HG03378 (cell line): ENCODE measurements at regions not wholly inside any gene's neighbourhood (a gene's known extent, or its start where the extent isn't known, plus 50 kb on each side); places are given as distances from the start of the nearest gene placed in this dataset.

Experiments
- ATAC-seq: cut with Tn5 transposase; IDR thresholded peaks from one replicate; pipeline ENCODE4 v1.9.1; 2021; ENCODE audit warnings: mild to moderate bottlenecking, moderate library complexity; ENCODE audit not compliant: unreplicated experiment

DNA sequence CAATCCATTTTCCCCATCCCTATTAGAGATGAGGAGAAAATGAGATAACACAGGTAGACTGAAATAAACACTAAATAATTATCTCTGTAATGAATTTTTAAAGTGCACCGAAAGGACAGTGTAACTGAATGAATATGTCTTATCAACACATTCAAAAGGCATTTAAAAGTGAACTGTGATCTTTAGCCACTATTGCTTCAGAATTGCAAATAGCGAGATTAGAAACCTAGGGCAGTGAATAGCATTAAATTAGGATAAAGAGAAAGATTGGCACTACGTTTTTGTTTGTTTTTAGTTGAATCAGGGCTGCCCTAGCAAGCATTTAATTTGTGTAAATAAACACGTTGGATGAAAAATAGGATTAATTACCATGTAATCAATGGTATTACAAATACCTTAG, 537.5 kb downstream of the ELAVL2 start:
- ATAC-seq, result no peak

DNA sequence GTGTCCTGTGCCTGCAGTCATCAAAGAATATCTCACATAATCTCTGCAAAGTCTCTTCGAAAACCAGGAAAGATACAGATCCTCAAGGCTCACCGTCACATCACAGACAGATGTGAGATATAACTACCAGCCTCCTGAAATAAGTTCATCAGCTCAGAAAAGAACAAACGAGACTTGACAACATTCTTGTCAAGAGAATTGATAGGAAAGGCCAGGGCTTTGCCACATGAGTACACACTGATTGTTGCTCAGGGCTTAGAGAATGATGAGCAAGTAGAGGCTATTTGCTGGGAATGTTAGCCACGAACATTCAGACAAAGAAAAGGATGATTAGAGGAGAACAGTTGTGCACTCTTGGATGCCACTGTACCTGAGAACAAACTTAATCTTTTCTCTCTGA, 535.1 kb downstream of the ELAVL2 start:
- ATAC-seq, result no peak

DNA sequence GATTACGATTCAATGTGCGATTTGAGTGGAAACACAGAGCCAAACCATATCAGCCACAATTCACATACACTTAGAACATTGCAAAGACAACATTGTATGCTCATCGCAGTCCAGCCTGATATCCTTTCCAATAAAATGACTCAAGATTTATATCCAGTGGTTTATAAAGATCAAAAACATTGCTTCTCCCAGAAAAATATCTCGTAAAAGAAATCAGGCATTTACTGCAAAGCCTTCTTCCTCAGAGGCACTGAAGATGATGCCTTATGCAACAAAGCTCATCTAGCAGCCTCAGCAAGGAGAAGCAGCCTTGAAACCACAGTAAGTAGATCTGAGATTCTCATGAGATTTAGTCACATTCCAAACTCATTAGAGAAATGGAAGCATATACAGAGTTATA, 523.8 kb downstream of the ELAVL2 start:
- ATAC-seq, result no peak

DNA sequence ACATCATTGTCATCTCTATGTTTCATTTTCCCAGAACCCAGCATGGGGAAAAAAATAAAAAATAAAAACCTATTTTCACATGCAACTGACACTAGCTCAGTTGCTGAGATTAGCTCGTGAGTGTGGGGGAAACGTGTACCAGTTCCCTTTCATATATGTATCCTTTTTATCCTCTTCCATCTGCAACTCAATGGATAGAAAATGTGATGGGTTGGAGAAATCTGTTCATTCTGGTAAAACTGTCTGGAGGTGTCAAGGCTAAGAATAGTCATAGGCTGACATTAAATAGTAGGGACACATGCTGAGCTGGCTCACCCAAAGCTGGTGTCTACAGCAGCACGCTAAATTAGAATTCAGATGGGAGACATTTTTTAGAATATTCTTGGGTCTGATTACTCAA, 519.3 kb downstream of the ELAVL2 start:
- no peak for ATAC-seq

DNA sequence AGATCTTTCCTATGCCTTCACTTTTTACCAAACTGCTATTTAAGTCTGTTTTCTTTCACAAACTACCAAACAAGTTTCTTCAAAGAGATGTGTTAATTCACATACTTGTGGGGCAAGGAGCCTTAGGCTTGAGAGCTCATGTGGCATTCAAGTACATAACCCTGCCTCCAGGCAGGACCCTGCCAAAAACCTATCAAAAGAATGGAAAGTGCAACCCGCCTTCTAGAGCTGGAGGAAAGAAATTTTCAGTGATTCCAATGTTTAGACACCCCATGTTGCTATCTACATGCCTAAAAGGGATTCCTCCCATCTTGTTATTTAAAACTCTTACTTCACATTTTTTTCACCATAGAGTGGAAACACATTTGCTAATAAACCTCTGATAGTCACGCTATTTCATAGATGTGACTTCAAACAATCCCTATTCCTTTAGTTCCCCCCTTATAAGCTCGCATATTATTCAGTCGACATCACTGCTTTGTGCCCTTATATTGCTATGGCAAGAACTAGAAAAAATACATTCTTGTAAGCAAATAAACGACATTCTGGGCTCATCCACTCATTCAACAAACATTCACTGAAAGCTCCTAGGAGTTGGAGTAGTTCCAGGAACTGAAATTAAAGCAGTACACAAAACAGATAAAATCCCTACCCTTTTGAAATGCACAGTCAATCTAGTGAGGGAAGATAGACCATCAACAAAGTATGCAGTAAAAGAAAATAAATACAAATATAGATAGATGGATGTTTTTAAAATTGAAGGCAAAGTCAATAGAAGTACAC, 518.1 kb downstream of the ELAVL2 start:
- no peak for ATAC-seq

DNA sequence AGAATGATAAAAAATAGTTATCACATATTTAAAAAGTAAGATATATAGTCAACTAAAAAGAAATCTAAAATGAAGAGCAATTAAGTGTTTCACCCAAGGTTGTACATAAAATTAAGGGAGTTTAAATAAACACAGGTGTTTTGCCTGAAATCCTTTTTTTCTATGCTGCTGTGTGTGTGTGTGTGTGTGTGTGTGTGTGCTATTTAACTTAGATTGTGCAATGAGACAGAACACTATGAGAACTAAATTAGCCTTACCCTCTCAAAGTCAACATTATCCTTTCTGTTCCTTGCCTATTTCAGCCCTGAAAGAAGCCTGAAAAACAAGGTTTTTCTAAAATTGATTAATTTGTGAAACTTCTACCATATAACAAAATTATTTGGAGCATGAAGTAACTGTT, 516.2 kb downstream of the ELAVL2 start:
- ATAC-seq, result no peak

DNA sequence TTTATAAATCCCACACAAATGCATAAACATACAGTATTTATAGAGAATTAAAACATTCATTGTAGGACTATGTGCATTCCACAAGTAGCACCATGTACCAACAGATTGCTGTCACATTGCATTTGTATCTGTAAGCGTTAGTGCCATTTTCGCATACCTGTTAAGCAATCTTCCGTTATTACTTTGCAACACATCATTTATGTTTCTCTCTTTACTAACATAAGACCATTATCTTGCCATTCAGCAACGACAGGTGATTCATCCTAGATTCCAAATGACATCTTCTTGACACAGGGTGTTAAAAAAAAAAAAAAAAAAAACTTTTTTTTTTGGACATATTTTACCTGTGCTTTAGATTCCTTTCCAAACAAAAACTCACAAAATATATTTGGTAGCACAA, 511.8 kb downstream of the ELAVL2 start:
- no peak for ATAC-seq

DNA sequence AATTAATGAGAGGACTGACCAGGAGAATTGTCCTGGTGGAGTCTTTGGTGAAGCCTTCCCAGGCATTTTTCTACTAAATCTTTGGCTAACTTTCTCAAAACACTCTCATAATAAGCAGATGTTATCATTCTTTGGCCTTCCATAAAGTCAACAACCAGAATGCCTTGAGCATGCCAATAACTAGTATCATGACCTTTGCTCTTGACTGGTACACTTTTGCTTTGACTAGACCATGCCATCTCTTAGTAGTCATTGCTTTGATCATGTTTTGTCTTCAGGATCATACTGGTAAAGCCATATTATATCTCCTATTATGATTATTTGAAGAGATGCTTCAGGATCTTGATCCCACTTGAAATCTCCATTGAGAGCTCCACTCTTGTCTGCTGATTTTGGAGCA, 506.9 kb downstream of the ELAVL2 start:
- no peak for ATAC-seq

DNA sequence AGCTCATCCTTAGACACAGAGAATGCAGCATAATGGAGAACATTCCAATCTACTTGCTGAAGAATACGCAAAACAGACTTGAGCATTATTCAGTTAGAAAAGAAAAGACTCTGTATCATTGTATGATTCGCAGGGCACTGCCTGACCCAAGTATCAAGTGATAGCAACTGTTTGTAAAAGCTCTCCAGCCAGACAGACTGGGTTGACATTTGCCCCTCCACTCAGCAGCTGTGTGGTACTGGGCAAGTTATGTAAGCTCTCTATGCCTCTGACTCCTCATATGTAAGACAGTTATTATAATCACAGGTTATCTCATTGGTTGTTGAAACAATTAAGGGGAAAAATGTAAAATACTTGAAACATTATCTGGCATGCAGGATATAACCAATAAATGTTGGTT, 505.0 kb downstream of the ELAVL2 start:
- ATAC-seq, result no peak

DNA sequence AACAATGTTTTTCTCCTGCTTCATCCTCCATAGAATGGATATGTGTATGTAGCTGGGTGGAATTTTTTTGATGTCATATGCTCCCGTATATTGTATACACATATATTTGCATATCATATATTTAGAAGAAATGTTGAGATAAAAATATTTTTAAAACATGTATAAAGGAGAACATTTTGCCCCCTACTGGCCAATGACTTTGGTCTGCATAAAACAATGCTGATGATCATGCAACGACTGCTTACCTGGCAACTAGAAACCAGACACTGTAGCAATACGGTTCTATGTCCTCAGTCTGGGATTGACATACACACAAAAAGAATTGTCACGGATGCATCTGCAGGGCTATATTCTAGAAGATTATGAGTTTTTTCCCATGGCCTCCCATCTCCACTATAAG, 503.6 kb downstream of the ELAVL2 start:
- ATAC-seq, result no peak

DNA sequence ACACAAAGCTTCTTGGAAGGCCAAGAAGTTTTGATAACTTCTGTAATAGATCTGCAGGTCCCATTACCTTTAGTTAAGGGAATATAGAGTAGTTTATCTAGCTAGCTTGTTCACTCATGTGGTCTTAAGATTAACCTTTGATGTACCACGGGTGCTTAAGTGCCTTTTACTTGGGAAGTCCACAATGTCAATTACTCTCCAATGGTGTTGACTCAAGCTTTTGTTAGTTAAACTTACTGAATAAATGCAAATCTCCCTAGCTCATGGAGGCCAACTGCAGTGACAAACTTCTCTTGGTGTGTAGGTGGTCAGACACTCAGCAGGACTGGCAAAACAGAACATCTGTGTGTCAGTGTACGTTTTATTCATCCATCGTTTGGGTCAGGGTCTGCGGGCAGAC, 501.5 kb downstream of the ELAVL2 start:
- ATAC-seq, result no peak

DNA sequence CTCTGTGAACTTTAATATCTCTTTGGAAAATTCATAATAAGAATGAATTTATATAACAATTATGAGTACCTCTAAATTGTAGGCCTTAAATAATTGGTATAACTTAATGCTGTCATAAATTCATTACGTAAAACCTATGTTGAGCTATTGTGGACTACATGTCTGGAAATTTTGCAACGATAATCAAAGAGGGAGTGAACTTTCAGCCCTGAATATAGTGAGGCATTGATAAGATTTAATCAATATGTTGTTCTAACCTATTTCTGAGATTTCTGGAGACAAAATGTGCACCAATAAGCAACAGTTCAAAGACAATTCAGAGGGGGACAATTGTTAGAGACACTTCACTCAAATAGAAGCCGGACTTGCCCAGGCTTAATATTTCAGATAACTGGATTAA, 499.4 kb downstream of the ELAVL2 start:
- no peak for ATAC-seq

DNA sequence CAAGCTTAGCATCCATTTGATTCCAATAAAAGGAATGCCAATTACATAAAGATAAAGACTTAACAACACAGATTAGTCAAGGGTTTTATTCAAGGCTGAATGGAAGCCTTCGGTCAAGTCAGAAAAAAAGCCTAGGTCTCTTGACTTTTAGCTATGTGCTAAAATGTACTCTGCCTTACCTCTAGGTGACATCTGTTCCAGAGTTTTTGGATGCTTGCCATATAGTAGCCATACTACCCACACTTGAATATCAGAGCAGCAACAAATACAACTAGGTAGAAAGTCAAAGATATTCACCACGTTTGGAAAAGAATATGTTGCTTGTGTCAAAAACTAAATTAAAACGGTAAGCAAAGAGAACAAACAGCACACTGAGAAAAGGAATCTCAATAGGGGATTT, 484.7 kb downstream of the ELAVL2 start:
- ATAC-seq, result no peak

DNA sequence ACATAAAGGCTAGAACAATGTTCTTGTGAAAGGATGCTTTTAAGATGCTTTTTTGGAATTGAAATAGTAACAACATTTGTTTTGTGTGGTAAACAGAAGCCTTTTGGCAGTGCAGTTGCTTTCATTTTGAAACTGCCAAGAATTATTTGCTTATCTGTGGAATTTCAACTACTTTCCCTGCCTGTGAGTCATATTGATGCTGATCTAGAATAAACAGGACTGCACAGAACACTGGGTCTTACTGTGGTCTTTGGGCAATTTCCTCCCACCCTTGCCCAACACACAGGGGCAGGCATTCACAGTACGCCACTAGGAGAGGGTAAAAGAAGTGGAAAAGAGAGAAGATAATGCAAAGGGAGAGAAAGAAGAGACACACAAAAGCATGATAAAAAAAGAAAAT, 483.7 kb downstream of the ELAVL2 start:
- ATAC-seq, result no peak

DNA sequence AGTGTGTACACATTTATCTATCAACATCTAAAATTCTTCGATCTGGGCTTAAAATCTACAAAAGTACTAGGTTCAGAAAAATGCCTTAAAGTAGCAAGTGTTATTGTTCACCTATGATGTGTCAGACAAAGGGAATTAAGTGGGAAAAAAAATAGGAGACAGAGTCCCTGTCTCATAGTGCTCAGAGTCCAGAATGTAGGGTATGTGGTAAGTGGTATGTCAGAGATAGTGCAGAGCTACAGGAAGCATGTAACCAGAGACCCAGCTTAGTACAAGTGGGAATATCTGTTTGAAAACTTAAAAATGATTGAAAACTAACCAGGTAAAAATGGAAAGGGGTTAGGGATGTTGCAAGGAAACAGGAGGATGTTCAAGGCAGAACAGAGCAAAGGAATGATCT, 482.8 kb downstream of the ELAVL2 start:
- no peak for ATAC-seq

DNA sequence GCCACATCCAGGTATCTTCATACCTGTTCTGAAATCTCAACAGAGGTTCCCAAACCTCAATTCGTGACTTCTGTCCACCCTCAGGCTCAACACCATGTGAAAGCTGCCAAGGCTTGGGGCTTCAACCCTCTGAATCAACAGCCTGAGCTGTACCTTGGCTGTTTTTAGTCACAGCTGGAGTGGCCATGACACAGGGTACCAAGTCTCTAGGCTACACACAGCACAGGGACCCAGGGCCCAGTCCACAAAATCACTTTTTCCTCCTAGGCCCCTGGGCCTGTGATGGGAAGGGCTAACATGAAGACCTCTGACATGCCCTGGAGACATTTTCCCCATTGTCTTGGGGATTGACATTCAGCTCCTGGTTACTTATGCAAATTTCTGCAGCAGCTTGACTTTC, 464.9 kb downstream of the ELAVL2 start:
- ATAC-seq, result no peak

DNA sequence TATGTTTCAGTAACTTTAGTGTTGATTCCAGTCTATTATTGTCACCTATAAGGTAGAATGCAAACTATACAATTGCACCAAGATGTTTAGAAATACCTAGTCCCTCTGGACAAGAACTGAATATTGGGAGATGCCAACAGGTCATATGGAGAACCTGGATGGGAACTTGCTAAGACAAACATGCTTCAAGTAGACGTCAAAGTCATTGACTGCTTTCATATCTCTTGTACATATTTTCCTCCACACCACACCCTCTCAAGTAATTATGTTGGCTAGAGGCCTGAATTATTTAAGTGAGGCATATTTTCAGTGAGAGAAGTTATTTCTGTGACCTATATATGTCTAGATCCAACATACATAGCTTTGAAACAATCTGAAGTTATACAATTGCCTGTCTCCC, 453.3 kb downstream of the ELAVL2 start:
- no peak for ATAC-seq

DNA sequence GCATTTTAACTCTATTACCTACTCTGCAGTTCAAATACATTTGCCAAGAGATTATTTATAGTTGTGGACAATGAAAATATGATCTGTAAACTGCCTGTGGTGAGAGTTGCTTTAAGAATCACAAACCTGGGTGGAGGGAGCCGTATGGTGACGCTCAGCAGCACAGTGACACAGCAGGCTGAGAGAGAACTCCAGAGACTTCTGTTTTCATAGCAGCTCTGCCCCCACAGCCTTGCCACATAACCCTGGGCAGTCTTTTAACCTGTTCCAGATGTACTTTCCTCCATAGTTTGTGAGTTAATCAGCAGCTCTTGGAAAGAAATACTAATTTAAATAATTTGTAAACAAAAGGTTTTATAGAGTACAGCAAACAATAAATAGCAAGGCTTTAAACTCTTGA, 450.5 kb downstream of the ELAVL2 start:
- no peak for ATAC-seq

DNA sequence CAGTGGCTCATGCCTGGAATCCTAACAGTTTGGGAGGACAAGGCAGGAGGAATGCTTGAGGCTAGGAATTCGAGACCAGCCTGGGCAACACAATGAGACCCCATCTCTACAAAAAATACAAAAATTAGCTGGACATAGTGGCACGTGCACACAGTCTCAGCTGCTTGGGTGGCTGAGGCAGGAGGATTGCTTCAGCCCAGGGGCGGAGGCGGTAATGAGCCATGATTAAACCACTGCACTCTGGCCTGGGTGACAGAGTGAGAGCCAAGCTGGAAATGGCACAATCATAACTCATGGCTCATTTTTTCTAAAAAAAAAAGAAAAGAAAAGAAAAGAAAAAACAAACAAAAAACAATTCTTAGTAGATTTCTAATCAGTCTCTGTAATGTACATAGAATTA, 446.2 kb downstream of the ELAVL2 start:
- no peak for ATAC-seq

DNA sequence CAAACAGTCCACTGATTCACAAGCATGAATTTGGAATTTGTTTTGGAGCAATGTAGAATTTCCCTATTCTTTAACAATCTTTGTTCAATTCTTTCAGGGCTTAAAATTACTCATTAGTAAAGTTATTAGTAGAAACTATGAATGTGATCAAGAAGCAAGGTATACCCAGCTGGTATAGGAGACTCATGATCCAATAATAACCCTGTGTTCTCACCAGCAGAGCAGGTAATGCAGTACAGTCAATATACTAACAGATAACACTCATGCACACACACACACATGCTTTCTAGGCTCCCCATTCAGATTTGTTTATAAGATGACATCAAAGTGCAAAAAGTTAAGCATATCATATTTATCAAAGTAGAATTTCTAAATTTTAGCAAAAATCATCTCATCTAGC, 445.2 kb downstream of the ELAVL2 start:
- no peak for ATAC-seq

DNA sequence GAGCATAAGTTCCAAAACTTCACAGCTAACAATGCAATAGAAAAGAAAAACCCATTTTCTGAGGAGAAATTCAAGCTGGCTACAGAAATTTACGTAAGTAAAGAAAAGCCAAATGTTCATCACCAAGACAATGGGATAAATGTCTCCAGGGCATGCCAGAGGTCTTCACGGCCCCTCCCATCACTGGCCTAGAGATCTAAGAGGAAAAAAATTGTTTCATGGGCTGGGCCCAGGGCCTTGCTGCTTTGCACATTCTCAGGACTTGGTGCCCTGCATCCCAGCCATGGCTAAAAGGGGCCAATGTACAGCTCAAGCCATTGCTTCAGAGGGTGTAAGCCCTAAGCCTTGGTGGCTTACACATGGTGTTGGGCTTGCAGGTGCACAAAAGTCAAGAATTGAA, 443.6 kb downstream of the ELAVL2 start:
- ATAC-seq, result no peak

DNA sequence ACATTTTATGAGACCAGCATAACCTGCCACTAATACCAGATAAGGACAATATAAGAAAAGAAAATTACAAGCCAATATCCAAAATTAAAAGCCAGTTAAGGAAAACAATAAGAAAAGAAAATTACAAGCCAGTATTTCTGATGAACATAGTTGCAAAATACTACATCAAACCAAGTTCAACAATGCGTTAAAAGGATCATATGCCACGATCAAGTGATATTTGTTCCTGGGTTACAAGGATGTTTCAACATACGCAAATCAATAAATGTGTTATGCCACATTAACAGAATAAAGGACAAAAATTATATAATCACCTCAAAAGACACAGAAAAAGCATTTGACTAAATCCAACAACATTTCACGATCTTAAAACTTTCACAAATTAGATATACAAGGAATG, 431.9 kb downstream of the ELAVL2 start:
- no peak for ATAC-seq

DNA sequence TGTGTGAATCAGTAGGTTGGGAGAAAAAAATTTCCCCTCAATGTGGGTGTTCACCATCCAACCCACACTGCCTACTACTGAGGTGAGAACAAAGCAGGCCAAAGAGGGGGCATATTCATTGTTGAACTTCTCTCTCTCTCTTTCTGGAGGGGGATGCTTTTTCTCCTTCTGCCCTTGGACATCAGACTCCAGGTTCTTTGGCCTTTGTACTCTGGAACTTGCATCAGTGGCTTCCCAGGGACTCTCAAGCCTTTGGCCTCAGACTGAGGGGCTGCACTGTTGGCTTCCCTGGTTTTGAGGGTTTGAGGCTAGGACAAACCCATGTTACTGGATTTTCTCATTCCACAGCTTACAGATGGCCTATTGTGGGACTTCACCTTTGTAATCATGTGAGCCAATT, 417.2 kb downstream of the ELAVL2 start:
- ATAC-seq, result no peak
